Colonic mucosa (tissue), 4 donors: ENCODE measurements at regions not wholly inside any gene's neighbourhood (a gene's known extent, or its start where the extent isn't known, plus 50 kb on each side); places are given as distances from the start of the nearest gene placed in this dataset.

ENCODE experiments used
- DNase-seq: peaks from one replicate; pipeline ENCODE4 v3.0.0-alpha.2; 2020
- H3K27ac ChIP-seq: fragments of 200-600 bp; one replicate; pipeline ENCODE4 v1.8.0; 2021
- H3K27me3 ChIP-seq: fragments of 200-600 bp; one replicate; pipeline ENCODE4 v1.8.0; 2021
- H3K36me3 ChIP-seq: fragments of 200-600 bp; one replicate; pipeline ENCODE4 v1.8.0; 2021
- H3K4me1 ChIP-seq: fragments of 200-600 bp; one replicate; pipeline ENCODE4 v1.8.0; 2021; ENCODE audit warnings: mild to moderate bottlenecking
- H3K4me3 ChIP-seq: fragments of 200-600 bp; one replicate; pipeline ENCODE4 v1.8.0; 2021
- H3K9ac ChIP-seq, 2 donors: one replicate each; pipeline ENCODE4 v1.7.0; 2013; ENCODE audit warnings: control low read depth in 2 of 2, low read depth in 2 of 2, low read length in 2 of 2
- H3K9me3 ChIP-seq: fragments of 200-600 bp; one replicate; pipeline ENCODE4 v1.8.0; 2021
- intact Hi-C: fragments of 100-400 bp; cut with DNase I; formaldehyde crosslinking; loops from one replicate; pipeline ENCODE4 v1.14.1; 2022
- TF ChIP-seq, protein P1 (sequence below): fragments of 200-600 bp; IDR thresholded peaks from one replicate; pipeline ENCODE4 v1.8.0; 2022; ENCODE audit warnings: antibody characterized with exemption, mild to moderate bottlenecking
- donor health status: healthy.
- donor health status: DM: no; HTN: no; CAD: no.
- donor health status: DM: no; HTN: no; CAD: no.

DNA sequence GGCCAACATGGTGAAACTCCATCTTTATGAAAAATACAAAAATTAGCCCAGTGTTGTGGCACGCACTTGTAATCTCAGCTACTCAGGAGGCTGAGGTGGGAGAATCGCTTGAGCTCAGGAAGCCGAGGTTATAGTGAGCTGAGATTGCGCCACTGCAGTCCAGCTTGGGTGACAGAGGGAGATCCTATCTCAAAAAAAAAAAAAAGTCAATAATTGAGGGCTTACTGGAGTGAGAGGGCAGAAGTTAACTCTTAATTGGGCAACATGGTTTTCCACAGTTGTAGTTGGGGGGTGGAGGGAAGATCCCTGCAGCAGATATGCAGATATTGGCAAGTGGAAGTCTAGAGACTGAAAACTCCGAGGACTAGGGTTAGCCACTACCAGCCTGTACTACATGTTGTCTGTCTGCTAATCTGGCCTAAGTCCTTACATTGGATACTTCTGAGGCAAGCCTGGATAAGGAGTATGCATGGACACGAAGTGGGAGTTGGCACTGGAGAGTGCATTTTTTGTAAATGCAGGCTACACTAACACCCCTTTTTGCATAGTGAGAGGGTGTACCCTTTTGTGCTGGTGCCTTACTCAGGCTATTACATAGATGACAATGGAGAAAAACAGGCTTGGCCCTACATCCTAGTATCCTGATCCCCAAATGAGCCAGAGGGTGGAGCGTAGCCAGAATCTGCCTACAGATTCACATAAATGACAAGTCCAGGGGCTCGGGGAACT, 89.0 kb upstream of the NIPBL start:
- TF ChIP-seq, protein P1, sequence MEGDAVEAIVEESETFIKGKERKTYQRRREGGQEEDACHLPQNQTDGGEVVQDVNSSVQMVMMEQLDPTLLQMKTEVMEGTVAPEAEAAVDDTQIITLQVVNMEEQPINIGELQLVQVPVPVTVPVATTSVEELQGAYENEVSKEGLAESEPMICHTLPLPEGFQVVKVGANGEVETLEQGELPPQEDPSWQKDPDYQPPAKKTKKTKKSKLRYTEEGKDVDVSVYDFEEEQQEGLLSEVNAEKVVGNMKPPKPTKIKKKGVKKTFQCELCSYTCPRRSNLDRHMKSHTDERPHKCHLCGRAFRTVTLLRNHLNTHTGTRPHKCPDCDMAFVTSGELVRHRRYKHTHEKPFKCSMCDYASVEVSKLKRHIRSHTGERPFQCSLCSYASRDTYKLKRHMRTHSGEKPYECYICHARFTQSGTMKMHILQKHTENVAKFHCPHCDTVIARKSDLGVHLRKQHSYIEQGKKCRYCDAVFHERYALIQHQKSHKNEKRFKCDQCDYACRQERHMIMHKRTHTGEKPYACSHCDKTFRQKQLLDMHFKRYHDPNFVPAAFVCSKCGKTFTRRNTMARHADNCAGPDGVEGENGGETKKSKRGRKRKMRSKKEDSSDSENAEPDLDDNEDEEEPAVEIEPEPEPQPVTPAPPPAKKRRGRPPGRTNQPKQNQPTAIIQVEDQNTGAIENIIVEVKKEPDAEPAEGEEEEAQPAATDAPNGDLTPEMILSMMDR = no peak
- Histone ChIP-seq H3K36me3 (no peaks in the 10 kb centered on the region), H3K27ac (no peak overlapping the region), H3K4me1 (no peaks in the 10 kb centered on the region), H3K9me3 (no peaks in the 10 kb centered on the region), H3K4me3 (no peak overlapping the region), H3K27me3 (no peaks in the 10 kb centered on the region), H3K9ac (no peak overlapping the region)
- DNase-seq = no peak
- intact Hi-C loops = no loop called here

GRCh38 chr5:36790847-36791246, 85.7 kb upstream of the NIPBL start:
- DNase-seq = no peak
- no peaks in the 10 kb centered on the region for H3K27me3 ChIP-seq
- intact Hi-C loops = no loop called here
- no peaks in the 10 kb centered on the region for H3K4me1 ChIP-seq
- no peaks in the 10 kb centered on the region for H3K36me3 ChIP-seq
- H3K9me3 ChIP-seq = no peaks in the 10 kb centered on the region
- TF ChIP-seq, protein P1 = no peak
- H3K27ac ChIP-seq = no peak overlapping the region
- no peak overlapping the region for H3K9ac ChIP-seq
- no peak overlapping the region for H3K4me3 ChIP-seq

GRCh38 chr5:36792560-36793180, 83.9 kb upstream of the NIPBL start:
- intact Hi-C loops = no loop called here
- Histone ChIP-seq H3K4me3 (no peak overlapping the region), H3K27me3 (no peaks in the 10 kb centered on the region), H3K9ac (no peak overlapping the region), H3K9me3 (no peaks in the 10 kb centered on the region), H3K4me1 (no peaks in the 10 kb centered on the region), H3K36me3 (no peaks in the 10 kb centered on the region), H3K27ac (no peak overlapping the region)
- TF ChIP-seq, protein P1 = no peak
- DNase-seq = no peak

- H3K36me3 ChIP-seq = no peaks in the 10 kb centered on the region
- TF ChIP-seq, protein P1 = no peak
- H3K4me3 ChIP-seq = no peak overlapping the region
- no peak overlapping the region for H3K9ac ChIP-seq
- intact Hi-C loops = no loop called here
- no peaks in the 10 kb centered on the region for H3K9me3 ChIP-seq
- H3K4me1 ChIP-seq = no peaks in the 10 kb centered on the region
- no peaks in the 10 kb centered on the region for H3K27me3 ChIP-seq
- H3K27ac ChIP-seq = no peak overlapping the region
- DNase-seq = no peak
Measured at GRCh38 chr5:36795366-36795765, 81.2 kb upstream of the NIPBL start.

- TF ChIP-seq, protein P1 = no peak
- Histone ChIP-seq H3K36me3 (no peaks in the 10 kb centered on the region), H3K27ac (no peak overlapping the region), H3K9ac (no peak overlapping the region), H3K27me3 (no peaks in the 10 kb centered on the region), H3K4me3 (no peak overlapping the region), H3K4me1 (no peaks in the 10 kb centered on the region), H3K9me3 (no peaks in the 10 kb centered on the region)
- DNase-seq = no peak
- intact Hi-C loops = no loop called here
Measured at GRCh38 chr5:36796155-36796554, 80.4 kb upstream of the NIPBL start.
